ENCODE measurements at regions not wholly inside any gene's neighbourhood (a gene's known extent, or its start where the extent isn't known, plus 50 kb on each side); places are given as distances from the start of the nearest gene placed in this dataset.

DNA sequence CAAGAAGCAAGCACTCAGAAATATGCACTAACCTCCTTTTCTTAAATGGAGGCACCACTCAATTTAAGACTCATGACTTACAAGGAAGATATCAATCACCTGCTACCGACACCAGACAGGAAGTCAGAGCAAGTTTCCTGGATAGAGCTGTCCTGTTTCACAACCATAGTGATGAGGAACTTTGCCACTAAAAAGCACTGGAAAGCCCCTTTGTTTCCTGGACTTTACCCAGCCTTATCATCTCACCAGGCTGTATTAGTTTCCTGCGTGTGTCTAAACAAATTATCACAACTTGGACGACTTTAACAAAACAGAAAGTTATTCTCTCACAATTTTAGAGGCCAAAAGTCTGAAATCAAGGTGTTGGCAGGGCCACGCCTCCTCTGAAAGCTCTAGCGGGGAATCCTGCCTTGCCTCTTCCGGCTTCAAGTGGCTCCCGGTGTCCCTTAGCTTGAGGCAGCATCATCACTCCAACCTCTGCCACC is 253.8 kb upstream of the STXBP5 start:
- H3K4me3 ChIP-seq (ENCODE audit: low read depth in 1 of 2, low read length in 2 of 2), result no peak overlapping the region
- no peaks in the 10 kb centered on the region for H3K79me2 ChIP-seq (ENCODE audit: insufficient read depth, low read length)
- no peaks in the 10 kb centered on the region for H3K4me1 ChIP-seq (ENCODE audit: insufficient read depth, low read length)
- no peaks in the 10 kb centered on the region for H3K36me3 ChIP-seq (ENCODE audit: insufficient read depth, low read length)
- DNase-seq (no peak), ATAC-seq (ENCODE audit: insufficient read depth, low read depth) (no peak)
- TF ChIP-seq, protein P1, sequence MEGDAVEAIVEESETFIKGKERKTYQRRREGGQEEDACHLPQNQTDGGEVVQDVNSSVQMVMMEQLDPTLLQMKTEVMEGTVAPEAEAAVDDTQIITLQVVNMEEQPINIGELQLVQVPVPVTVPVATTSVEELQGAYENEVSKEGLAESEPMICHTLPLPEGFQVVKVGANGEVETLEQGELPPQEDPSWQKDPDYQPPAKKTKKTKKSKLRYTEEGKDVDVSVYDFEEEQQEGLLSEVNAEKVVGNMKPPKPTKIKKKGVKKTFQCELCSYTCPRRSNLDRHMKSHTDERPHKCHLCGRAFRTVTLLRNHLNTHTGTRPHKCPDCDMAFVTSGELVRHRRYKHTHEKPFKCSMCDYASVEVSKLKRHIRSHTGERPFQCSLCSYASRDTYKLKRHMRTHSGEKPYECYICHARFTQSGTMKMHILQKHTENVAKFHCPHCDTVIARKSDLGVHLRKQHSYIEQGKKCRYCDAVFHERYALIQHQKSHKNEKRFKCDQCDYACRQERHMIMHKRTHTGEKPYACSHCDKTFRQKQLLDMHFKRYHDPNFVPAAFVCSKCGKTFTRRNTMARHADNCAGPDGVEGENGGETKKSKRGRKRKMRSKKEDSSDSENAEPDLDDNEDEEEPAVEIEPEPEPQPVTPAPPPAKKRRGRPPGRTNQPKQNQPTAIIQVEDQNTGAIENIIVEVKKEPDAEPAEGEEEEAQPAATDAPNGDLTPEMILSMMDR (IDR thresholded peaks at IDR 0.05; ENCODE audit: borderline replicate concordance, extremely low read depth, low read length, poor library complexity, severe bottlenecking), result no peak
- TF ChIP-seq EZH2 (IDR thresholded peaks at IDR 0.05; ENCODE audit: borderline replicate concordance, low read depth, low read length, severe bottlenecking), result no peak
- H2AFZ ChIP-seq (ENCODE audit: low read depth, low read length), result no peak overlapping the region
- no peaks in the 10 kb centered on the region for H3K9me3 ChIP-seq (ENCODE audit: insufficient read depth, low read length, severe bottlenecking)
- no peaks in the 10 kb centered on the region for H4K20me1 ChIP-seq (ENCODE audit: insufficient read depth, low read length)
- H3K4me2 ChIP-seq (ENCODE audit: insufficient read depth, low read length), result no peak overlapping the region
- no peaks in the 10 kb centered on the region for H3K27me3 ChIP-seq (ENCODE audit: insufficient read depth, low read length, poor library complexity)
- no peak overlapping the region for H3K27ac ChIP-seq (ENCODE audit: low read length)
- H3K9ac ChIP-seq (ENCODE audit: low read depth, low read length), result no peak overlapping the region

DNA sequence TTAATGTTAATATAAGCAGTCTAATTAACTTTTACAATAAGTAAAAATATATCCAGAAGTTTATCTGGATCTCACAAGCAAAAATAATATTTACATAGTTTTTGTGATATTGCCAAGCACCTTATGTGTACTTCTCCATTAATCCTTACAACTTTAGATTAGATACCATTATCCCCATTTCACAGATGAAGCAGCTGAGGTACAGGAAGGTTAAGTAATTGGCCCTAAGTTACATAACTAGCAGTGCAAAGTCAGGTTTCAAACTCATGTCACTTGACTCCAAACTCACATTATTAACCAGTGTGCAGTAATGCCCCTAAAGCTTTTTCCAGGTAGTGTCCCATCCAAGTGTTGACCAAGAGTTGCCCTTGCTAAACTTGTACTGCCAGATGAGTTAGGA is 248.6 kb upstream of the STXBP5 start:
- ATAC-seq (ENCODE audit: insufficient read depth, low read depth), result no peak
- TF ChIP-seq, protein P1 (IDR thresholded peaks at IDR 0.05; ENCODE audit: borderline replicate concordance, extremely low read depth, low read length, poor library complexity, severe bottlenecking), result no peak
- TF ChIP-seq EZH2 (IDR thresholded peaks at IDR 0.05; ENCODE audit: borderline replicate concordance, low read depth, low read length, severe bottlenecking), result no peak

DNA sequence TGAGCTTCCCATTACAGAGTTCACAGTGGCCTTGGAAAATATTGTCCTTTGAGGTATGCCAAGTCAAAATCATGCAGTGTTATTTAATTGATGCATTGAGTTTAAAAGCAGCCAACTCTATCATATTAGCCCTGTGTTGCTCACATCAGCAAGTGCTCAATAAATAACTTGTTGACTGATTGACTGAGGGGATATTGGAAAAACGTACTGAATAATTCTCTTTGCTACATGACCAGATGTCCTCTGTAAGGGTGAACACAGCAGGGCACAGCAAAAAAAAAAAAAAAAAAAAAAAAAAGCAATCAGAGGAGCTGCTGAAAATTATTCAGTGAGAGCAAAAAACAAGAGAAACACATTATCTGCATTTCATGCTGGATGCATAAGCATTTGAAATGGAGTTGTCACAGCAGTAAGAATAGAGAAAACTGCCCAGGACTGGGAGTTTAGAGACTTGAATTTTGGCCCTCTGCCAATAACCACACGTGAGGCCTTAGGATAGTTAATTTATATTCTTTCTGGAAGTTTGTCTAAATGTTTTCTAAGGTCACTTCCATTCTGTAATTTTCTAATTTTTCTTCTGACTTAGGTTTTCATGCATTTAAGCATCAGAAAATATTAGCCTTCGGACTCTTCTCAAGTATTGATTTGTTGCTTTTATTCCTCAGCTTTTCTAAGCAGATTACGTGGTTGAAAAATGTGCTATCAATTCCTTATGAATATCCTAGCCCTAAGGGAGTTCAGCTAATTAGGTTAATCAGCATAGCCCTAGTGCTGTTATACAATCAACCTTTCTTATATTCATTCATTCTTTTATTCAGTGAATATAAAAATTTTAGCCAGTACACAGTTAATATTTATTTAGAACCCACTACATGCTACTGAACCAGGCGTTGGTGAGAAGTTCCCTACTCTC is 246.8 kb upstream of the STXBP5 start:
- no peak overlapping the region for H3K4me3 ChIP-seq (ENCODE audit: low read depth in 1 of 2, low read length in 2 of 2)
- H3K4me2 ChIP-seq (ENCODE audit: insufficient read depth, low read length), result no peak overlapping the region
- H3K9me3 ChIP-seq (ENCODE audit: insufficient read depth, low read length, severe bottlenecking), result no peaks in the 10 kb centered on the region
- H3K36me3 ChIP-seq (ENCODE audit: insufficient read depth, low read length), result no peaks in the 10 kb centered on the region
- no peaks in the 10 kb centered on the region for H3K79me2 ChIP-seq (ENCODE audit: insufficient read depth, low read length)
- DNase-seq, result no peak
- H3K9ac ChIP-seq (ENCODE audit: low read depth, low read length), result no peak overlapping the region
- TF ChIP-seq, protein P1 (IDR thresholded peaks at IDR 0.05; ENCODE audit: borderline replicate concordance, extremely low read depth, low read length, poor library complexity, severe bottlenecking), result no peak
- TF ChIP-seq EZH2 (IDR thresholded peaks at IDR 0.05; ENCODE audit: borderline replicate concordance, low read depth, low read length, severe bottlenecking), result no peak
- H3K27me3 ChIP-seq (ENCODE audit: insufficient read depth, low read length, poor library complexity), result no peaks in the 10 kb centered on the region
- no peaks in the 10 kb centered on the region for H3K4me1 ChIP-seq (ENCODE audit: insufficient read depth, low read length)
- no peak overlapping the region for H2AFZ ChIP-seq (ENCODE audit: low read depth, low read length)
- H3K27ac ChIP-seq (ENCODE audit: low read length), result no peak overlapping the region
- no peak for ATAC-seq (ENCODE audit: insufficient read depth, low read depth)
- H4K20me1 ChIP-seq (ENCODE audit: insufficient read depth, low read length), result no peaks in the 10 kb centered on the region

More for the DNA sequence above, 248.6 kb upstream of the STXBP5 start:
- no peaks in the 10 kb centered on the region for H3K27me3 ChIP-seq (ENCODE audit: insufficient read depth, low read length, poor library complexity)
- H3K4me3 ChIP-seq (ENCODE audit: low read depth in 1 of 2, low read length in 2 of 2), result no peak overlapping the region
- no peak for DNase-seq
- no peak overlapping the region for H3K4me2 ChIP-seq (ENCODE audit: insufficient read depth, low read length)
- no peaks in the 10 kb centered on the region for H3K4me1 ChIP-seq (ENCODE audit: insufficient read depth, low read length)
- no peaks in the 10 kb centered on the region for H3K36me3 ChIP-seq (ENCODE audit: insufficient read depth, low read length)
- H3K9me3 ChIP-seq (ENCODE audit: insufficient read depth, low read length, severe bottlenecking), result no peaks in the 10 kb centered on the region
- H2AFZ ChIP-seq (ENCODE audit: low read depth, low read length), result no peak overlapping the region
- H3K9ac ChIP-seq (ENCODE audit: low read depth, low read length), result no peak overlapping the region
- H3K27ac ChIP-seq (ENCODE audit: low read length), result no peak overlapping the region
- H3K79me2 ChIP-seq (ENCODE audit: insufficient read depth, low read length), result no peaks in the 10 kb centered on the region
- no peaks in the 10 kb centered on the region for H4K20me1 ChIP-seq (ENCODE audit: insufficient read depth, low read length)
